ENCODE measurements at regions not wholly inside any gene's neighbourhood (a gene's known extent, or its start where the extent isn't known, plus 50 kb on each side); places are given as distances from the start of the nearest gene placed in this dataset.
"Not testable (repeated sequence)": the region's sequence is repeated elsewhere in the genome, so short reads cannot be mapped to it uniquely, and the experiment has no call there.

GRCh38 chr2:150207979-150208378, 279.5 kb downstream of the RND3 start:
- DNase-seq: no peak

GRCh38 chr2:150204451-150204850, 283.0 kb downstream of the RND3 start:
- no peak for DNase-seq

GRCh38 chr2:150194816-150195215, 292.7 kb downstream of the RND3 start:
- DNase-seq: not testable (repeated sequence)

GRCh38 chr2:150192701-150193100, 294.8 kb downstream of the RND3 start:
- no peak for DNase-seq

GRCh38 chr2:150191349-150191748, 296.1 kb downstream of the RND3 start:
- no peak for DNase-seq

- DNase-seq: no peak
Observed at GRCh38 chr2:150190546-150190945, 296.9 kb downstream of the RND3 start.

GRCh38 chr2:150188800-150189199, 298.7 kb downstream of the RND3 start:
- DNase-seq: no peak

- DNase-seq: no peak
Observed at GRCh38 chr2:150188177-150188576, 299.3 kb downstream of the RND3 start.

- DNase-seq: no peak
Observed at GRCh38 chr2:150182566-150183235, 304.8 kb downstream of the RND3 start.

GRCh38 chr2:150178591-150178990, 308.9 kb downstream of the RND3 start:
- no peak for DNase-seq

GRCh38 chr2:150174971-150175421, 312.5 kb downstream of the RND3 start:
- no peak for DNase-seq

- no peak for DNase-seq
Observed at GRCh38 chr2:150174056-150174805, 313.2 kb downstream of the RND3 start.

GRCh38 chr2:150171065-150171548, 316.4 kb downstream of the RND3 start:
- no peak for DNase-seq

- no peak for DNase-seq
Observed at GRCh38 chr2:150169237-150169629, 318.2 kb downstream of the RND3 start.

- no peak for DNase-seq
Observed at GRCh38 chr2:150168595-150169236, 318.8 kb downstream of the RND3 start.

GRCh38 chr2:150167711-150168110, 319.8 kb downstream of the RND3 start:
- no peak for DNase-seq

- no peak for DNase-seq
Observed at GRCh38 chr2:150166313-150167051, 321.0 kb downstream of the RND3 start.

GRCh38 chr2:150165988-150166312, 321.5 kb downstream of the RND3 start:
- no peak for DNase-seq

GRCh38 chr2:150165442-150165841, 322.0 kb downstream of the RND3 start:
- DNase-seq: no peak

- DNase-seq: no peak
Observed at GRCh38 chr2:150162241-150162942, 325.1 kb downstream of the RND3 start.

- DNase-seq: no peak
Observed at GRCh38 chr2:150160058-150160457, 327.4 kb downstream of the RND3 start.

GRCh38 chr2:150159300-150159699, 328.2 kb downstream of the RND3 start:
- DNase-seq: no peak

GRCh38 chr2:150156876-150157275, 330.6 kb downstream of the RND3 start:
- no peak for DNase-seq

All from CD4-positive, alpha-beta T cell treated with Interleukin-10 for 1 hour (primary cell).